ENCODE measurements at regions not wholly inside any gene's neighbourhood (a gene's known extent, or its start where the extent isn't known, plus 50 kb on each side); places are given as distances from the start of the nearest gene placed in this dataset.

GRCh38 chr15:35702946-35703495, 157.1 kb upstream of the DPH6 start:
- H3K27ac Mint-ChIP-seq = peak overlapping the region in 1 of 3 experiments; percentile 48; a peak in 1 of 7 replicates
- Histone ChIP-seq H2AK5ac (ENCODE audit: insufficient read length, low read length) (no peak overlapping the region), H3K4me2 (ENCODE audit: insufficient read depth, insufficient read length, low read length) (no peak overlapping the region), H3T11ph (ENCODE audit: low read length) (no peak overlapping the region), H4K91ac (ENCODE audit: insufficient read length, low read depth, low read length) (no peak overlapping the region), H3K9me3 (ENCODE audit: control insufficient read depth, low read depth, low read length) (no peaks in the 10 kb centered on the region), H4K5ac (ENCODE audit: insufficient read length, low read depth, low read length) (no peak overlapping the region), H3K23ac (ENCODE audit: insufficient read length, low read depth, low read length) (no peak overlapping the region), H2BK12ac (ENCODE audit: insufficient read length, low read depth, low read length) (no peak overlapping the region), H4K20me1 (ENCODE audit: control insufficient read depth, insufficient read depth, insufficient read length) (no peaks in the 10 kb centered on the region), H3K79me1 (ENCODE audit: insufficient read depth, low read depth, low read length, poor library complexity, severe bottlenecking) (no peaks in the 10 kb centered on the region), H3K27me3 (ENCODE audit: insufficient read depth, low read length) (no peaks in the 10 kb centered on the region), H3K56ac (ENCODE audit: insufficient read length, low read depth, low read length) (no peak overlapping the region), H4K8ac (replicated peaks; ENCODE audit: insufficient read length, low read depth, low read length) (no peak overlapping the region), H3K9ac (ENCODE audit: extremely low read depth, insufficient read length, low read length) (no peak overlapping the region), H2BK15ac (ENCODE audit: low read depth, low read length) (no peak overlapping the region), H2AFZ (ENCODE audit: low read length) (no peak overlapping the region), H3K14ac (ENCODE audit: insufficient read depth, low read length) (no peak overlapping the region), H2BK5ac (ENCODE audit: insufficient read length, low read length) (no peak overlapping the region), H3K4ac (ENCODE audit: low read depth, low read length) (no peak overlapping the region), H3K23me2 (ENCODE audit: insufficient read length, low read depth, low read length, poor library complexity, severe bottlenecking) (no peaks in the 10 kb centered on the region), H3K79me2 (ENCODE audit: insufficient read depth, low read length) (no peaks in the 10 kb centered on the region), H3K18ac (ENCODE audit: insufficient read length, low read depth, low read length) (no peak overlapping the region), H2BK20ac (ENCODE audit: low read depth, low read length, poor library complexity, severe bottlenecking) (no peak overlapping the region), H3K27ac (ENCODE audit: insufficient read length, low read depth, low read length) (no peak overlapping the region), H2BK120ac (ENCODE audit: low read depth, low read length, poor library complexity, severe bottlenecking) (no peak overlapping the region), H3K4me1 (ENCODE audit: insufficient read depth, low read length) (peaks cover 2% of the 10 kb centered on the region; the same call in 1 of the 2 replicates)
- no peak overlapping the region for H3K4me3 Mint-ChIP-seq
- H3K9me3 Mint-ChIP-seq = no peaks in the 10 kb centered on the region
- no peak for DNase-seq
- no CpG with 5 or more reads among the region's 3 CpGs for WGBS (ENCODE audit: extremely low coverage, insufficient read length, low lambda C conversion rate)
- no peaks in the 10 kb centered on the region for H3K27me3 Mint-ChIP-seq (ENCODE audit: low read depth)
- H3K4me1 Mint-ChIP-seq = peaks cover 37 to 40% of the 10 kb centered on the region in 2 experiments
- TF ChIP-seq CTCF (conservative IDR thresholded peaks at IDR 0.05) = no peak
- H3K36me3 Mint-ChIP-seq (ENCODE audit: insufficient read depth in 1 of 3, low read depth in 3 of 3) = no peaks in the 10 kb centered on the region

All from H9 (cell line).